PC-9 (cell line): ENCODE measurements at regions not wholly inside any gene's neighbourhood (a gene's known extent, or its start where the extent isn't known, plus 50 kb on each side); places are given as distances from the start of the nearest gene placed in this dataset.

Experiments
- BruUV-seq: library from RNA; stranded (reverse); fragments of 400-500 nt; replicated peaks from 2 replicates; lab custom pipeline; 2021; lab: Mats Ljungman, UMichigan
- CTCF ChIA-PET: fragments of 300-600 bp; sonication (Branson Sonifier 250); formaldehyde crosslinking; loops from one replicate; lab custom pipeline; 2022; ENCODE audit warnings: antibody characterized with exemption; lab: Charles Lee
- POLR2A ChIA-PET: fragments of 300-600 bp; sonication (Branson Sonifier 250); formaldehyde crosslinking; loops from one replicate; lab custom pipeline; 2022; ENCODE audit warnings: antibody characterized with exemption; ENCODE audit not compliant: unreplicated experiment; lab: Charles Lee
- DNase-seq, 2 experiments: peaks; one replicate each; pipeline versions ENCODE4 v3.0.0 to v3.0.0-alpha.2; 2015 to 2022; ENCODE audit warnings: mixed read lengths in 1 of 2
- H2AFZ ChIP-seq: fragments of 200-600 bp; sonication (generic); 2 replicates; pipeline ENCODE4 v1.8.1; 2017; ENCODE audit warnings: antibody characterized with exemption
- H3F3A ChIP-seq: fragments of 200-600 bp; sonication (generic); 2 replicates; pipeline ENCODE4 v1.8.1; 2017; ENCODE audit warnings: antibody characterized with exemption, mild to moderate bottlenecking, low read depth; ENCODE audit not compliant: insufficient read depth
- H3K27ac ChIP-seq: fragments of 200-600 bp; sonication (generic); 2 replicates; pipeline ENCODE4 v1.6.1; 2016; ENCODE audit warnings: mixed run types
- H3K27me3 ChIP-seq: fragments of 200-600 bp; sonication (generic); 2 replicates; pipeline ENCODE4 v1.6.1; 2016; ENCODE audit warnings: low read depth, mixed run types; ENCODE audit not compliant: insufficient read depth
- H3K36me3 ChIP-seq: fragments of 200-600 bp; sonication (generic); 2 replicates; pipeline ENCODE4 v1.6.1; 2016; ENCODE audit warnings: low read depth, mixed run types
- H3K4me1 ChIP-seq: fragments of 200-600 bp; sonication (generic); replicated peaks from 2 replicates; pipeline ENCODE4 v1.6.1; 2016; ENCODE audit warnings: mixed run types; ENCODE audit not compliant: insufficient read depth
- H3K4me2 ChIP-seq: fragments of 200-600 bp; sonication (generic); 2 replicates; pipeline ENCODE4 v1.6.1; 2017; ENCODE audit warnings: mixed run types
- H3K4me3 ChIP-seq: fragments of 200-600 bp; sonication (generic); 2 replicates; pipeline ENCODE4 v1.6.1; 2016; ENCODE audit warnings: mixed run types
- H3K79me2 ChIP-seq: fragments of 200-600 bp; sonication (generic); 2 replicates; pipeline ENCODE4 v1.6.1; 2017; ENCODE audit warnings: low read depth, mixed run types
- H3K9me2 ChIP-seq: fragments of 200-600 bp; sonication (generic); 2 replicates; pipeline ENCODE4 v1.8.1; 2017; ENCODE audit warnings: mild to moderate bottlenecking; ENCODE audit not compliant: insufficient read depth
- H3K9me3 ChIP-seq: fragments of 200-600 bp; sonication (generic); 2 replicates; pipeline ENCODE4 v1.8.1; 2016; ENCODE audit warnings: low read depth; ENCODE audit not compliant: insufficient read depth
- H4K20me1 ChIP-seq: fragments of 200-600 bp; sonication (generic); 2 replicates; pipeline ENCODE4 v1.8.1; 2017; ENCODE audit not compliant: insufficient read depth
- CTCF ChIP-seq: fragments of 200-600 bp; sonication (generic); conservative IDR thresholded peaks from 2 replicates; pipeline ENCODE4 v1.6.1; 2017; ENCODE audit warnings: mixed run types, antibody characterized with exemption, mild to moderate bottlenecking, moderate library complexity
- EZH2 ChIP-seq: fragments of 200-600 bp; sonication (generic); IDR thresholded peaks from 2 replicates; pipeline ENCODE4 v1.8.0; 2017; ENCODE audit warnings: antibody characterized with exemption, low read depth
- intact Hi-C: fragments of 100-400 bp; cut with micrococcal nuclease; formaldehyde crosslinking; loops from one replicate; pipeline ENCODE4 v1.10.0; 2022; ENCODE audit not compliant: unreplicated experiment

- Histone ChIP-seq H3K9me3 (no peaks in the 10 kb centered on the region), H3K4me1 (peaks cover 45% of the 10 kb centered on the region), H3K27me3 (no peaks in the 10 kb centered on the region), H3K9me2 (no peaks in the 10 kb centered on the region), H3K4me3 (no peak overlapping the region), H4K20me1 (no peaks in the 10 kb centered on the region), H3F3A (peaks cover 19% of the 10 kb centered on the region), H3K4me2 (no peak overlapping the region), H3K27ac (no peak overlapping the region), H2AFZ (no peak overlapping the region), H3K79me2 (no peaks in the 10 kb centered on the region), H3K36me3 (no peaks in the 10 kb centered on the region)
- TF ChIP-seq CTCF (no peak), EZH2 (no peak)
- BruUV-seq, result no TSS peak
- intact Hi-C loops, result loop anchor here (5.0 kb wide), 1 partner anchor 899 kb away; no protein-coding TSS in a partner anchor
- ChIA-PET POLR2A (interaction anchor here (0.6 kb wide), 2 partner anchors 18 to 109 kb away, joined by 3 read pairs; partner anchors contain the start of gene NEDD9), CTCF (no interaction called here)
- DNase-seq, result no peak
Measured at GRCh38 chr6:11341303-11341702, 108.8 kb upstream of the NEDD9 start.

- H3F3A ChIP-seq, result peaks cover 19% of the 10 kb centered on the region
- peaks cover 33% of the 10 kb centered on the region for H3K4me1 ChIP-seq
- ChIA-PET CTCF (interaction anchor here (0.7 kb wide), 1 partner anchor 157 kb away, joined by 6 read pairs; no protein-coding TSS in a partner anchor), POLR2A (interaction anchor here (0.6 to 0.8 kb wide), 3 partner anchors 15 to 107 kb away, joined by 3 to 5 read pairs (median 3); partner anchors contain the start of gene NEDD9)
- TF ChIP-seq EZH2 (no peak), CTCF (no peak)
- intact Hi-C loops, result no loop called here
- H4K20me1 ChIP-seq, result no peaks in the 10 kb centered on the region
- H3K27me3 ChIP-seq, result no peaks in the 10 kb centered on the region
- no peak overlapping the region for H3K4me3 ChIP-seq
- no peak overlapping the region for H3K4me2 ChIP-seq
- no peaks in the 10 kb centered on the region for H3K79me2 ChIP-seq
- no TSS peak for BruUV-seq
- no peaks in the 10 kb centered on the region for H3K9me3 ChIP-seq
- no peak overlapping the region for H2AFZ ChIP-seq
- no peak for DNase-seq
- H3K27ac ChIP-seq, result no peak overlapping the region
- H3K9me2 ChIP-seq, result no peaks in the 10 kb centered on the region
- no peaks in the 10 kb centered on the region for H3K36me3 ChIP-seq
Measured at GRCh38 chr6:11339380-11339779, 106.9 kb upstream of the NEDD9 start.

- H2AFZ ChIP-seq, result no peak overlapping the region
- no peak overlapping the region for H3K4me3 ChIP-seq
- no peaks in the 10 kb centered on the region for H3K9me3 ChIP-seq
- H3K4me2 ChIP-seq, result no peak overlapping the region
- 0 out of 2 replicates have a peak, but pooled peaks cover 2% of the 10 kb centered on the region for H3F3A ChIP-seq
- POLR2A ChIA-PET, result no interaction called here
- no peak for TF ChIP-seq CTCF
- no peak for TF ChIP-seq EZH2
- no peak for DNase-seq
- H3K36me3 ChIP-seq, result no peaks in the 10 kb centered on the region
- H3K27ac ChIP-seq, result no peak overlapping the region
- H3K27me3 ChIP-seq, result no peaks in the 10 kb centered on the region
- CTCF ChIA-PET, result no interaction called here
- no peaks in the 10 kb centered on the region for H3K9me2 ChIP-seq
- H3K4me1 ChIP-seq, result peaks cover 15% of the 10 kb centered on the region; the same call in 1 of the 2 replicates
- no peaks in the 10 kb centered on the region for H3K79me2 ChIP-seq
- H4K20me1 ChIP-seq, result no peaks in the 10 kb centered on the region
- no TSS peak for BruUV-seq
- intact Hi-C loops, result no loop called here
Measured at GRCh38 chr6:11337306-11337705, 104.8 kb upstream of the NEDD9 start.
